ENCODE measurements at regions not wholly inside any gene's neighbourhood (a gene's known extent, or its start where the extent isn't known, plus 50 kb on each side); places are given as distances from the start of the nearest gene placed in this dataset.

- no TSS peak for BruUV-seq (replicated peaks)
- FAIRE-seq: no peak
- dilution Hi-C loops (cut with MboI; ENCODE audit: extremely low pct_ligation_motif_present, low sequenced_read_pairs): no loop called here
Measured at GRCh38 chr21:28770867-28771661, 221.6 kb downstream of the LTN1 start.

More at GRCh38 chr21:28770867-28771661, 221.6 kb downstream of the LTN1 start:
- H4K20me1 ChIP-seq (replicated peaks; ENCODE audit: control insufficient read depth, extremely low read depth, insufficient read depth, low read length): no peaks in the 10 kb centered on the region
- no peaks in the 10 kb centered on the region for H3K36me3 ChIP-seq (ENCODE audit: control insufficient read depth in 2 of 2, extremely low read depth in 1 of 2, insufficient read depth in 2 of 2, low read length in 2 of 2)
- DNase-seq (ENCODE audit: low read depth, low spot score): no peak
- no peak overlapping the region for H3K4me3 ChIP-seq (replicated peaks in 1 of 3; ENCODE audit: insufficient read depth in 1 of 3, low read depth in 1 of 3, low read length in 3 of 3)
- H3K9me1 ChIP-seq (replicated peaks; ENCODE audit: control insufficient read depth, extremely low read depth, insufficient read depth, low read length): no peaks in the 10 kb centered on the region
- ChIA-PET POLR2A (no interaction called here), CTCF (no interaction called here)
- no peak overlapping the region for H3K4me2 ChIP-seq (ENCODE audit: insufficient read depth, low read length)
- no peak overlapping the region for H3K27ac ChIP-seq (ENCODE audit: insufficient read depth, low read depth, low read length)
- H3K9me3 ChIP-seq (replicated peaks; ENCODE audit: control insufficient read depth, insufficient read depth, low read length): no peaks in the 10 kb centered on the region
- no peak overlapping the region for H3K9ac ChIP-seq (replicated peaks; ENCODE audit: extremely low read depth, insufficient read depth, low read length)
- H3K79me2 ChIP-seq (ENCODE audit: control insufficient read depth, insufficient read depth, low read length): no peaks in the 10 kb centered on the region
- H3K27me3 ChIP-seq (ENCODE audit: control insufficient read depth in 2 of 2, insufficient read depth in 2 of 2, low read length in 2 of 2): peaks cover 0 to 3% of the 10 kb centered on the region in 2 experiments
- no peak overlapping the region for H2AFZ ChIP-seq (ENCODE audit: low read depth, low read length)
- TF ChIP-seq, protein P1, sequence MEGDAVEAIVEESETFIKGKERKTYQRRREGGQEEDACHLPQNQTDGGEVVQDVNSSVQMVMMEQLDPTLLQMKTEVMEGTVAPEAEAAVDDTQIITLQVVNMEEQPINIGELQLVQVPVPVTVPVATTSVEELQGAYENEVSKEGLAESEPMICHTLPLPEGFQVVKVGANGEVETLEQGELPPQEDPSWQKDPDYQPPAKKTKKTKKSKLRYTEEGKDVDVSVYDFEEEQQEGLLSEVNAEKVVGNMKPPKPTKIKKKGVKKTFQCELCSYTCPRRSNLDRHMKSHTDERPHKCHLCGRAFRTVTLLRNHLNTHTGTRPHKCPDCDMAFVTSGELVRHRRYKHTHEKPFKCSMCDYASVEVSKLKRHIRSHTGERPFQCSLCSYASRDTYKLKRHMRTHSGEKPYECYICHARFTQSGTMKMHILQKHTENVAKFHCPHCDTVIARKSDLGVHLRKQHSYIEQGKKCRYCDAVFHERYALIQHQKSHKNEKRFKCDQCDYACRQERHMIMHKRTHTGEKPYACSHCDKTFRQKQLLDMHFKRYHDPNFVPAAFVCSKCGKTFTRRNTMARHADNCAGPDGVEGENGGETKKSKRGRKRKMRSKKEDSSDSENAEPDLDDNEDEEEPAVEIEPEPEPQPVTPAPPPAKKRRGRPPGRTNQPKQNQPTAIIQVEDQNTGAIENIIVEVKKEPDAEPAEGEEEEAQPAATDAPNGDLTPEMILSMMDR (IDR thresholded peaks at IDR 0.05; ENCODE audit: extremely low read depth in 1 of 2, insufficient read depth in 1 of 2, low read depth in 1 of 2, low read length in 2 of 2): no peak
- TF ChIP-seq POLR2A (IDR thresholded peaks at IDR 0.05; ENCODE audit: low read depth, low read length): no peak
- no peak for TF ChIP-seq MYC (IDR thresholded peaks at IDR 0.05; ENCODE audit: low read depth, low read length)
- no peak for TF ChIP-seq POLR2AphosphoS5 (IDR thresholded peaks at IDR 0.05; ENCODE audit: insufficient read depth, low read depth, low read length)
- no peak for TF ChIP-seq EZH2 (IDR thresholded peaks at IDR 0.05; ENCODE audit: borderline replicate concordance, low read depth, low read length, severe bottlenecking)
- TF ChIP-seq JUN (IDR thresholded peaks at IDR 0.05; ENCODE audit: borderline replicate concordance, insufficient read depth, insufficient read length, low read depth): no peak
- no peak for TF ChIP-seq GATA2 (IDR thresholded peaks at IDR 0.05; ENCODE audit: insufficient read depth, insufficient read length, low read depth, low read length)
- TF ChIP-seq MAX (IDR thresholded peaks at IDR 0.05; ENCODE audit: insufficient read depth, insufficient read length): no peak
- TF ChIP-seq FOS (IDR thresholded peaks at IDR 0.05; ENCODE audit: borderline replicate concordance, insufficient read depth, low read length): no peak
- H3K4me1 ChIP-seq (ENCODE audit: control insufficient read depth, extremely low read depth, insufficient read depth, low read length): no peaks in the 10 kb centered on the region
- intact Hi-C loops (cut with micrococcal nuclease): no loop called here
